ENCODE measurements at regions not wholly inside any gene's neighbourhood (a gene's known extent, or its start where the extent isn't known, plus 50 kb on each side); places are given as distances from the start of the nearest gene placed in this dataset.

DNA sequence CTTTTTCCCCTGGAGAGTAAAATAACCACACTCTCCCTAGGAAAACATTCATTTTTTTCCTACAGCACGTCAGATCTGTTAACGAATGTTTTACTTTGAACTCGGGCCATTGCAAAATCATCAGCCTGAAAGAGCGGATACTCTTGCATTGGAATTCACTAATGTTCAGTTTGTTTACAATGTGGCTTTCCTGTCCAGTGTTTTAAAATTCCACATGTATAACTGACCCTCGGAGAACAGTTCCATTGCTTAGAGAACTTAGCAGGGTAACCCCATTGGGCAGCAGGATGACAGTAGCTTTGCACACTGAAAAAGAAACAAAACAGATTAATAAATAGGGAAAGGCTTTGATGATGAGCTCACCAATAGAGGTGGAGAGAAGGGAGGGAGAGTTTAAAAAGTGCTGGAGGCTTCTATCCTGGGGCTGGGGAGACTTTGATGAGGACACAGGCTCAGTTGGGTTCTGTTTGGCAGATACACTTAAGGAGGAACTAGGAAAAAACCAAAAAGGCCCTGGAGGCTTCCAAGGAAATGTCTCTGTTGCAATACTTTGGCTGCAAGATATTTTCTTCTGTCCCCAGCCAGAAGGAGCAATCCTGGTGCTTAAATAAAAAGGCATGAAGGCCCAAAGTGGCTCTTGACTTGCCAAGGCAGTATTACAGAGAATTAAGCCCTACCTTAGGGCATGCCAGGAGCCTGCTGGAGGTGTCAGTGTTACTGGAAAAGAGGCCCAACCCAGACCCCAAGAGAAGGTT lies 143.1 kb downstream of the ARSF start:
- TF ChIP-seq, protein P1, sequence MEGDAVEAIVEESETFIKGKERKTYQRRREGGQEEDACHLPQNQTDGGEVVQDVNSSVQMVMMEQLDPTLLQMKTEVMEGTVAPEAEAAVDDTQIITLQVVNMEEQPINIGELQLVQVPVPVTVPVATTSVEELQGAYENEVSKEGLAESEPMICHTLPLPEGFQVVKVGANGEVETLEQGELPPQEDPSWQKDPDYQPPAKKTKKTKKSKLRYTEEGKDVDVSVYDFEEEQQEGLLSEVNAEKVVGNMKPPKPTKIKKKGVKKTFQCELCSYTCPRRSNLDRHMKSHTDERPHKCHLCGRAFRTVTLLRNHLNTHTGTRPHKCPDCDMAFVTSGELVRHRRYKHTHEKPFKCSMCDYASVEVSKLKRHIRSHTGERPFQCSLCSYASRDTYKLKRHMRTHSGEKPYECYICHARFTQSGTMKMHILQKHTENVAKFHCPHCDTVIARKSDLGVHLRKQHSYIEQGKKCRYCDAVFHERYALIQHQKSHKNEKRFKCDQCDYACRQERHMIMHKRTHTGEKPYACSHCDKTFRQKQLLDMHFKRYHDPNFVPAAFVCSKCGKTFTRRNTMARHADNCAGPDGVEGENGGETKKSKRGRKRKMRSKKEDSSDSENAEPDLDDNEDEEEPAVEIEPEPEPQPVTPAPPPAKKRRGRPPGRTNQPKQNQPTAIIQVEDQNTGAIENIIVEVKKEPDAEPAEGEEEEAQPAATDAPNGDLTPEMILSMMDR (IDR thresholded peaks at IDR 0.05 in 8 of 11, conservative IDR thresholded peaks at IDR 0.05 in 3 of 11) = no peak
- TF ChIP-seq POLR2A (IDR thresholded peaks at IDR 0.05) = no peak
- TF ChIP-seq POLR2AphosphoS5 (IDR thresholded peaks at IDR 0.05) = no peak

Measured in spleen (tissue), 7 donors.